HFFc6 (cell line): ENCODE measurements at regions not wholly inside any gene's neighbourhood (a gene's known extent, or its start where the extent isn't known, plus 50 kb on each side); places are given as distances from the start of the nearest gene placed in this dataset.

Experiments used
- DNase-seq: peaks from one replicate; pipeline ENCODE4 v3.0.0-alpha.2; 2018
- H3K27ac Mint-ChIP-seq: 2 replicates; pipeline ENCODE4 v1.8.0; 2020; ENCODE audit warnings: mild to moderate bottlenecking, mixed read lengths
- H3K27me3 Mint-ChIP-seq: 2 replicates; pipeline ENCODE4 v1.8.0; 2021; ENCODE audit warnings: mild to moderate bottlenecking, moderate library complexity, mixed read lengths; ENCODE audit not compliant: insufficient read depth
- H3K36me3 Mint-ChIP-seq: 2 replicates; pipeline ENCODE4 v1.8.0; 2021; ENCODE audit warnings: low read depth, mixed read lengths
- H3K4me1 Mint-ChIP-seq: 2 replicates; pipeline ENCODE4 v1.8.0; 2020; ENCODE audit warnings: low read depth, mixed read lengths
- H3K4me3 Mint-ChIP-seq: 2 replicates; pipeline ENCODE4 v1.8.0; 2020; ENCODE audit warnings: mild to moderate bottlenecking, moderate library complexity, mixed read lengths
- H3K9me3 Mint-ChIP-seq: 2 replicates; pipeline ENCODE4 v1.8.0; 2020; ENCODE audit warnings: mild to moderate bottlenecking, mixed read lengths
- CTCF ChIP-seq: fragments of 200-600 bp; sonication (generic); IDR thresholded peaks from 2 replicates; pipeline ENCODE4 v1.5.0; 2021; ENCODE audit warnings: antibody characterized with exemption, mild to moderate bottlenecking

- Mint-ChIP-seq H3K36me3 (no peaks in the 10 kb centered on the region), H3K4me1 (no peaks in the 10 kb centered on the region)
Observed at GRCh38 chr10:3660753-3661152, 124.3 kb downstream of the KLF6 start.

GRCh38 chr10:3659203-3659917 lies 125.6 kb downstream of the KLF6 start:
- Mint-ChIP-seq H3K36me3 (no peaks in the 10 kb centered on the region), H3K27me3 (peaks cover 15% of the 10 kb centered on the region), H3K9me3 (no peaks in the 10 kb centered on the region), H3K4me1 (peaks cover 8% of the 10 kb centered on the region), H3K4me3 (no peak overlapping the region), H3K27ac (no peak overlapping the region)
- no peak for TF ChIP-seq CTCF
- DNase-seq, result no peak

More at GRCh38 chr10:3660753-3661152, 124.3 kb downstream of the KLF6 start:
- Mint-ChIP-seq H3K27me3 (peaks cover 13% of the 10 kb centered on the region), H3K9me3 (no peaks in the 10 kb centered on the region), H3K27ac (no peak overlapping the region), H3K4me3 (no peak overlapping the region)
- no peak for TF ChIP-seq CTCF
- DNase-seq, result no peak

- no peak overlapping the region for H3K4me3 Mint-ChIP-seq
Observed at GRCh38 chr10:3658766-3659165, 126.2 kb downstream of the KLF6 start.

GRCh38 chr10:3656214-3656613 lies 128.8 kb downstream of the KLF6 start:
- peaks cover 13% of the 10 kb centered on the region; the same call in 1 of the 2 replicates for H3K27me3 Mint-ChIP-seq
- no peak overlapping the region for H3K4me3 Mint-ChIP-seq
- H3K4me1 Mint-ChIP-seq, result peaks cover 15% of the 10 kb centered on the region
- TF ChIP-seq CTCF, result no peak
- no peaks in the 10 kb centered on the region for H3K36me3 Mint-ChIP-seq
- no peaks in the 10 kb centered on the region for H3K9me3 Mint-ChIP-seq
- no peak overlapping the region for H3K27ac Mint-ChIP-seq
- no peak for DNase-seq

More at GRCh38 chr10:3658766-3659165, 126.2 kb downstream of the KLF6 start:
- DNase-seq, result no peak
- Mint-ChIP-seq H3K27me3 (peaks cover 15% of the 10 kb centered on the region), H3K27ac (no peak overlapping the region), H3K9me3 (no peaks in the 10 kb centered on the region), H3K4me1 (peaks cover 10% of the 10 kb centered on the region), H3K36me3 (no peaks in the 10 kb centered on the region)
- no peak for TF ChIP-seq CTCF

GRCh38 chr10:3655528-3655927 lies 129.5 kb downstream of the KLF6 start:
- H3K4me3 Mint-ChIP-seq, result no peak overlapping the region
- no peak for DNase-seq
- H3K4me1 Mint-ChIP-seq, result peaks cover 15% of the 10 kb centered on the region
- no peaks in the 10 kb centered on the region for H3K36me3 Mint-ChIP-seq
- no peak overlapping the region for H3K27ac Mint-ChIP-seq
- H3K9me3 Mint-ChIP-seq, result no peaks in the 10 kb centered on the region
- peaks cover 13% of the 10 kb centered on the region; the same call in 1 of the 2 replicates for H3K27me3 Mint-ChIP-seq
- no peak for TF ChIP-seq CTCF
